Myocyte (in vitro differentiated cells): ENCODE measurements at regions not wholly inside any gene's neighbourhood (a gene's known extent, or its start where the extent isn't known, plus 50 kb on each side); places are given as distances from the start of the nearest gene placed in this dataset.

Experiments
- DNase-seq: peaks from one replicate; pipeline ENCODE4 v3.0.0-alpha.2; 2012; ENCODE audit warnings: low read depth

DNA sequence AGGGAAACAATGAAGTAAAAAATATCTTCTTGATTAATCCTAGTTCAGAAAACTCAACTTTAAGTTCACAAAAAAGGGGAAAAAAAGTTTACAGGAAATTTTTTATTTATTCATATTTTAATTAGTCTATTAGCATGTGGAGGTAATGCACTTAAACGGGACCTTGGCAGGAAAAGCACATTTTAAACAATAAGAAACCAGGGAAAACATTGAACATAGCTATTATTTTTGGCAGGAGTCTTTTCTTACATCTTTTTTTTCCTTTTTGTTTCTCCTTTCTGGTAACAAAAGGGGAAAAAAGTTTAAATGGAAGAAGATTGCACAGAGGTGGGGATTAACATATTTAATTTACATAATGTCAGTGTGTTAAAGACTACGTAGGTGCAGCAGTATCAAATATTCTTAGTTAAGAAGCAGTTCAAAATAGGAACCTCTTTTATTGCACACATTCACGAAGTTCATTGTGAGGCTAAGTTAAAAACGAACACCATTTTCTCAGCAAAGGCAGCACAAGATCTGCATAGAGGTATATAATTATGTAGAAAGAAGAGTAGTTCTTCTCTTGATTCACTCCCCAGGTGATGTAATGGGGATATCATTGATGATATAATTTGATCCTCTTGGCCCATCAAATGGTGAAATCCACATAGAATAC lies 940.5 kb downstream of the CDH11 start:
- DNase-seq: no peak

DNA sequence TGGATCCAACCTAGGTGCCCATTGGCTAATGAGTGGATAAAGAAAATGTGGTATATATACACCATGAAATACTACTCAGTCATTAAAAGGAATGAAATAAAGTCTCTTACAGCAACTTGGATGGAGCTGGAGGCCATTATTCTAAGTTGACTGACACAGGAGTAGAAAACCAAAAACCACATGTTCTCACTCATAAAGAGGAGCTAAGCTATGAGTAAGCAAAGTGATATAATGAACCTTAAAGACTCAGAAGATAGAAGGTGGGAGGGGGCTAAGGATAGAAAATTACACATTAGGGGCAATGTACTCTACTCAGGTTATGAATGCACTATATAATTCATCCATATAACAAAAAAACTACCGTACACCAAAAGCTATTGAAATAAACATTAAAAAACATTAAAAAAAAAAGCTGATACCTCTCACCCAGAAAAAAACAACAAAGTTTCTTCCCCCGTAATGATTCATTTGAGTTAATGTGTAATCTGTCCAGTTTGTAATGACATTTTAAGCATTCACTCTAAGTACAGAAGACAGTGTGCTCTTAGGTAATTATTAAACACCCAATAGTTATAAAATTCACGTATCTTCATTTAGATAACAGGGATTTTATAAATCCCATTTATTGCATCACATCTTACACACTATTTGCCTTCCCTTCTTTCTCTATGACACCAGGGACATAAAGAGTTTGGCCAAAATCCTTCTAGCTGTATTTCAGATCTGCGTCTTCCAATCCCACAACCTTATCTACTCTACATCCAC lies 941.5 kb downstream of the CDH11 start:
- no peak for DNase-seq

DNA sequence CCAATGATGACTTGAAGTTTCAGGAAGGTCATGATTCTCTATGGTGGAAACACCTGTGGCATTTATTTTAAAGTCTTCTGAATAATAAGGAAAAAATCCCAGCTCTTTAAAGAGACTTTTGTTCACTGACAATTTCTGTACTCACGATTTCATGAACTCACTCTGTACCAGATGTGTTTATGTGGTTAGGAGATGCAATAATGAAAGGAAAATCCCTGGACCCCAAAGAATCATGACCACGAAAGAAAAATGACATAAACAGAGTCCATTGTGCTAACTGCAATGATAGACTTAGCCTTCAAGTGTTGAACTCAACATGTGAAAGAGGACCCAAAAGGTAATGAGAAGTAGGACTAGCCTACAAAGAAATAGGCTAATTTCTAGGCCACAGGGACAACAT lies 947.5 kb downstream of the CDH11 start:
- DNase-seq: peak; percentile 19

DNA sequence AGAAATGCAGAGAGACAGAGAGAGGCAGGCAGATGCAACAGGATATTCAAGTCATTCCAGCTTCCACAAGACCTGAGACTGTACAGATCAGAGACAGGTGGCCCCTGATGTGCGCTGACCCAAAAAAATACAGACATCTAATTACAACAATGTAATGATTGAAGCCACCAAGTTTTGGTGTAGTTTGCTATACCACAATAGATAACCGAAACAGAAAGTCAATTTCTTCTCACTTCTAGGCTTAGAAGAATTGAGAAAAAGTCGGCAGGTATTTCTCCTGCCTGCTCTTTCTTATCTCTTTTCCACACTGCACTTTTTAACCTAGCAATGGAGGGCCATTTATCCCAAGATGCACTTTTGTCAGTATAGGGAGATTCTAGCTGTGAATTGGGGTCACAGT lies 949.2 kb downstream of the CDH11 start:
- DNase-seq: no peak

DNA sequence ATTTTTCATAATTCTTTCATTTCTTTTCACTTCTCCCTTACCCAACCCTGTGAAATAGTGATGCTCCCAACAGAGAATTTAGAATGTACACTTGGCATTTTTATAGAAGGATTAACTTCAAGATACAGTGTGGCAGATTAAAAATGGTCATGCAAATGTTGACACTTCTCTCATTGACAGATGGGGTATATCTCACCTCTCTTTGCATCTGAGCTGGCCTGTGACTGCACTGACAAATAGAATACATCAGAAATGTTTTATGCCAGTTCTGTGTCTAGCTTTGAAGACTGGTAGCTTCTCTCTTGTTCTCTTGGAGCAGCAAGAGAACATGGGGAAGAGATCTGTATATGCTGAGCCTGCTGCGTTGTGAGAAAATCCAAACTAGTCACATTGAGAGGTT lies 949.6 kb downstream of the CDH11 start:
- no peak for DNase-seq

DNA sequence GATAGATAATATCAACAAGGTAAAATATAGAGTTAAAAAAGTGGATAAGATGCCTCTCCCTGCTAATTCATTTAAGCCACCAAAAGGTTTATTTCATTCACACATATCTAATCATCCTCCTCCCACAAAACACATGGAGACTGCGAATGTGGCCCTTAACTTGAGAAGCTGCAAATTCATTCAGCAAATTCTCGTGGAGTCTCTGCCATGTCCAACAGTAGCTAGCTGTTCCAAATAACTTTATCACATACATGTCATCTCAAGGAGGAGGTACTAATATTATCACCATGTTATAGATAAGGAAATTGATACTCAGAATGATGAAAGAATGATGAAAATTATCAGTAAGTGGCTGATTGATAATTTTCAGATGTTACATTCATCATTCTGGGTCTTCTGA lies 950.2 kb downstream of the CDH11 start:
- DNase-seq: no peak

DNA sequence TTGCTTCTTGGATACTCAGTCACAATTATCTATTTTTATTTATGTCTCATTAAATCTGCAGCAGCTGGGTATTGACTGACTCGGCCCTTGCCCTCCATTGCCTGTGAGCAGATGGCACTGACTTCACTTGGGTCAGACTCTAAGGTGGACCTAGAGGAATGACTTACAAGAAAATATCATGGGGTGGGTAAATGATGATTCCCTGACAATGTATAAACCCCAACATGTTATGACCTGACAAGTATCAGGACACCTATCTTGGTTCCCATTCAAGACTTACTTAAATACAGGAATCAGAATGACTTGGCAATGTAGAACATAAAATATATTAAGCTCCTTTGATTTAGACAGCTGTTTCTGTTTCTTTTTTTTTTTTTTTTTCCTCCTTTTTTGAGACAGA lies 953.5 kb downstream of the CDH11 start:
- peak; percentile 22 for DNase-seq

DNA sequence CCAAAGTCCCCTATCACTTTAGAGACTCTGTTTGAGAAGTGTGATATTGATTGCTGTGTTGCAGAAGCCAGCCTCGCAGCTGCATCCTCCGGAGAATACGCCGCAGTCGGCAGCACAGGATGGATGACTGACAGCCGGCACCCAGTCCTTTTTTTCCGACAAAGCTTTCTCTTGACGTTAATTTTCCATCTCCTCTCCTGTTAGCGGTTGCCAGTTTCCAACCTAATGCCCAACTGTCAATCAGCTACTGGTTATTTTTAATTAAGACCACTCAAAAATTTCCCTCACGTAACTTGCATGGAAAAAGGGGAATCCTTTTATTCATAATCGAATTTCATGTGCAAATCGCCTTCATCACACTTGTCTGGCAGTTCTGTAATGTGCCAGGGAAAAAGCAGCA lies 953.9 kb downstream of the CDH11 start:
- DNase-seq: no peak

DNA sequence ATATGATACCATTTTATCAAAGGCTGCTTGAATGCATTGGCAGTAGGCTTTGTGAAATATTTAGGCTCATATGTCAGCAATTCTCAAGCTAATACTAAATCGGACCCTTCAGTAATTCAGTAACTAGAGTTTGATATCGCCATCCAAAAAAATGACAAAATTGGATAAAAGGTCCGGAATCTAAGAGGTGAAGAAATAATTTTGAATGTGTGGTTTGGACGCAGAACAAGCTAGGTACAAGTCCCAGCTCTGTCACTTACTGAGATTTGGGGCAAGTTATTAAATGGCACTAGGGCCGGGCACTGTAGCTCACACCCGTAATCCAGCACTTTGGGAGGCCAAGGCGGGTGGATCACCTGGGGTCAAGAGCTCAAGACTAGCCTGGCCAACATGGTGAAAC lies 956.5 kb downstream of the CDH11 start:
- no peak for DNase-seq

DNA sequence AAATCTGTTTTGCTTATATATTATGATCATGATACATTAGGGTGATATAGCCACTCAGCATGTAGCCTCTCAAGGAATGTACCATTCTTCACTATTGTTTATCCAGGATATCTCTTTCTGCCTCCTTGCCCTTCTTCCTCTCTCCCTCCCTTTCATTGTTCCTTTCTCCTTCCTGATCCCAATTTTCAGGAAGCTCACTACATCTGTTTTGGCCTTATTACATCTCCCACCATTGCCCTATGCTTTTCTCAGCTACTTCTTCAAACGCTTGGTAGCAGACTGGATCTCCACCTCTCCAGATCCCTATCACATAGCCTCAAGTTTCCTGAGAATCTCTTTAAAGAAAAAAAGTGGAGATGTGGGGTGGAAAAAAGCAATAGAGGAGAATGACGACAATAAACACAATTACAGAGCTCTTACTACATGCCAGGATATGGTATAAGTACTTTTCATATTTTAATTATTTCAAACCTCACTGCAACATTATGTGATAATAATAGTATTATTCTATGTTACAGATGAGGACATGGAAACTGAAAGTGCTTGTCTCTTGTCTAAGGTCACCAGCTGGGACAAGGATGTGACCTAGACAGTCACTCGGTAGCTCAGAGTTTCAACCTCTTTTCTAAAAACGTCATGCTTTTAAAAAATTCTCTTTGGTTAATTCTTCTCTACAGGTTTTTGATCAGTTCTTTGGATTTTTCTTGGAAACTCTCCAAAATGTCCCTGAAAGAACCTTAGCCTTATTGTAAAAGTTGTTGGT lies 959.1 kb downstream of the CDH11 start:
- DNase-seq: no peak

DNA sequence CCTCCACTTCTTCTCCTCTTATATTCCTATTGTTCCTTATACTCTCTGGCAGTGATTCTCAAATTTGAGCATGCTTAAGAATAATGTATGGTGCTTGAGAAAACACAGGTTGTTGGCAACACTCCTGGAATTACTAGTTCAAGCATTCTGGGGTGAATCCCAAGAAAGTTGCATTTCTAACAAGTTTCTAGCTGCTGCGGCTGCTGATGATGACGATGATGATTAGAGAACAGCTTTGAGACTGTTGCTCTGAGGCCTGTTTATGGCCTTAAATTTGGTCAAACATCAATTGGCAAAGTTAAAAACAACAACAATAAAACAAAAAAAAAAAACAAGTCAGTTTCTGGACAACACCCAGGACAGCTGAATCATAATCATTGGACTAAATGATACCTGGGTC lies 961.9 kb downstream of the CDH11 start:
- no peak for DNase-seq

DNA sequence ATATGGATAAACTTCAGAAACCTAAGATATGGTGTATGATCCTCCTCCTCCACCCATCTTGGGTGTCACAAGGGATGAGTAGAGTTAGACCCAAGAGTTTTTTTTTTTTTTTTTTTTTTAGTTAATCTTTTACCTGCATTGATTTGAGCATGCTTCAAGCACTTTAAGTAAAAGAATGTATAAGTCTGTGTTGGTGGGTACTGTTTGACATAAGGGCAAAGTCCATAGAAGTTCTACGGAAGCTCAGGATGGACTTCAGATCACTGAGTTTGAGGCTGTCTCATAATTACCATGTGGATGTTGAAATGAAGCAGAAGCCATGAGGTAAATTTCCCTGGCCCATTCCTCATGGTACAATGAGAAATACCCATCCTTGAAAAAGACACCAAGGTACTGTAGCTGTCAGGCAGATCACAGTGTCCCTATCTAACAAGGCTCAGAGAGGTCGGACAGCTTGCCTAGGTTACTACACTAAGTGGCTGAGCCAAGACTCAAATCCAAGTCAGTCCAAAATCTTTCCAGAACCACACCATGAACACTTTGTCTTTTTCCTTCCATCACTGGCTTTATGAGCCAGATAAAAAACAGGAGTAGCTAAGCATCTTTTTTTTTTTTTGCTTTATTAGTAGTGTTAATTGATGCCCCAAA lies 962.8 kb downstream of the CDH11 start:
- DNase-seq: no peak

DNA sequence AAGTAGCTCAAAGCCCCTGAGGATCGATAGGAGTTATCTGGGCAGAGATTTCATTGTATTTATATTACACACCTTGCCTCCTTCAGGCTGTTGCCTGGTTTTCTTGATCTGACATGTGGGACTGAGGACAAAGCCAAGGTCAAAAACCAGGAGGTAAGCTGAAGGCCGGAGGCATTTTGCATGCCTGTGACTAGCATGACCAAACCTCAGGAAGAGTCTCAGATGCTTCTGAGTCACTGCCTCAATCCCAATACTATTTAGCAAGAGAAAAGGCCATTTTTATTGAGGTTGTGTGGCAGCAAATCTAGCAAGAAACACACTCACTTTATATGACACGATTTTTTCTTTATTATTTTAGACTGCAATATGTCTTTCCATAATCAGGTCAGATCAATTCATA lies 968.1 kb downstream of the CDH11 start:
- peak; percentile 35 for DNase-seq

DNA sequence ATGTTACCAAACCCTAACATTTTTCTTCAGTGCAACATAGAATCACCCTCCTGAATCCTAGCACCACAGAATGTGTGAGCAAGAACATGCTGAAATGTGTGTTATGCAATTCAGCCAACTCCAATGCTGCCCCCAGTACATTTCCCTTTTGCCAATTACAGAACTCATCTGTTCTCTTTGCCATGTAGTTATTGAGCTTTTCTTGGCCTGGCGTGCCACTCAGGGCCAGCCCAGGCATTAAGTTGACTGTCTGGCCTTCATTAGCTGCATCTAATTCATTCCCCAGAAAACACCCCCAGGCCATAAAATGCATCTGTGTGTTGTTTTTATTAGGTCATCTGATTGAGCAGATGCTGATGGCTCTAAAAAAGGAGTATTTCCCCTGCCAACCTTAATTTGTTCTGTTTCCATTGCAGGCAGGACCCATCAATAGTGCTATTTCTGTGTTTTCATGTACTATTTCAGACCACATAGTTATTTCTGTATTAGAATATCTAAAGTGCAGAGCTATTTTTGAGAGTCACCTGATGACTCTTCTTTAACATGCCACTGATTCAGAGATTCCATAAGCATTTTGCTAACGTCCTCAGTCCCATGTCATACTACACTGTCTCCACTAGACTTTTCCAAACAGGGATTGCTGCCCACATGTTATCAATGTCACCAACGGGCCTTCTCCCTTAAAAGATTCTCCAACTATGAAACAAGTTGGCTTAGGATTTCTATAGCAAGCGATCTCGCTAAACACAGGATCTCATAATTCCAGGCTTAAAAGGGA lies 969.7 kb downstream of the CDH11 start:
- no peak for DNase-seq

DNA sequence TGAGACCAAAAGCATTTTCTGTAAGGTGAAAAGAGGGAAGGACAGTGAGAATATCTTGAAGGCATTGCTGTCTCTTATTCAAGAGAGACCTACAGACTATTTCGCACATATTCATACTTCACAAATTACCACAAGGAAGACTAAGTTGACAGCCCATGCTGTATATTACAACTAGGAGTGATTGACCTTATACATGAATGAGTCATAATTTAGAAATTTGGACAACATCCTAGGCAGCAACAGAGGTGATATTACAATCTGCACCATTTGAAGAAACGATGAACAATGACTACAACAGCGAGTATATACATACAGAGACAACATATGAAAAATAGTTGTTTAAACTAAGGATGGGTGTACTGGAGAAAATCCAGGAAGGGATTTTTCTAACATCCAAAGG lies 971.7 kb downstream of the CDH11 start:
- DNase-seq: no peak

DNA sequence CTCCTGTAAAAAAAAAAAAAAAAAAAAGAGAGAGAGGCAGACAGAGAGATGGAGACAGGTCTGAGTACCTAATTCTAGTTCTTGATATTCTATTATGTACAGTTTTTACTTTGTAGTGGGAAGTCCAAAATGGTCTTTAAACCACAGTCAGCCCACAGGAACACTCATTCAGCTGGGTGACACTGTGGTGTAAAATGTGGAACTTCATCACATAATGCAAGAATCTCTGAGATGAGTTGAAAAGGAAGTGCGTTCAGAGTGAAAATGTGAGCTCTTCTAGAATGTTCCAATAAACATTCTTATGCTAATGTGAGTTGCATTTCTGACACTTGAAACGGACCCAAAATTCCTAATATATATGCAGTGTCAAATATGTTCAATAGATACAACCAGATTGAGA lies 972.1 kb downstream of the CDH11 start:
- DNase-seq: no peak

DNA sequence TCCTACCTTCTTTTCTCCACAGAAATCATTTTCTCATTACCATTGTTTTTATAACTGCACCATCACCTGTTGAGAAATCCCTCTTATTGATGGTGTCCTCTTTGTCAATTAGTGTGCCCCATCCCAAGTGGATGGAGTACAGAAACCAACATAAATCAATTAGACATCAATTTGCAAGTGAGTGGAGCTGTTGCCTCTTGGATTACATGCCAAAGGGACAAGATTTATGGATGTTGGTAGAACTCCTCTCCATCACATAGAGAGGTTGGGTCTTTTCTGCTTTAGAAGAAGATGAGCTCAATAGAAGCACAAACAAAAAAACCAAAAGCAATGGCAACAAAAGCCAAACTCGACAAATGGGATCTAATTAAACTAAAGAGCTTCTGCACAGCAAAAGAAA lies 973.5 kb downstream of the CDH11 start:
- no peak for DNase-seq

DNA sequence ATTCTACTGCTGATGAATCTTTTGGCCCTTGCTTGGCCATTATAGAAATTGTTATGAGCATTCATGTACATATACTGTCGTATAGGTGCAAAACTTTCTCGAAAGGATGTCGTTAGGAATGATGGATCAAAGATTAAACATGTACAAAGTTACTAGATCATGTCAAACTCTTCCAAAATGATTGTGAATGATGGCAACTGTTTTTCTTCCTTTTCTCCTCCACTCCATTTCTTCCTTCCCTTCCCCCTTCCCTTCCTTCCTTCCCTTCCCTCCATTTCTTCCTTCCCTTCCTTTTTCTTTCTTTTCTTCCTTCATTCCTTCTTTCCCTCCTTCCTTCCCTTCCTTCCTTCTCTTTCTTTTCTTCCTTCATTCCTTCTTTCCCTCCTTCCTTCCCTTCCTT lies 973.9 kb downstream of the CDH11 start:
- DNase-seq: no peak

DNA sequence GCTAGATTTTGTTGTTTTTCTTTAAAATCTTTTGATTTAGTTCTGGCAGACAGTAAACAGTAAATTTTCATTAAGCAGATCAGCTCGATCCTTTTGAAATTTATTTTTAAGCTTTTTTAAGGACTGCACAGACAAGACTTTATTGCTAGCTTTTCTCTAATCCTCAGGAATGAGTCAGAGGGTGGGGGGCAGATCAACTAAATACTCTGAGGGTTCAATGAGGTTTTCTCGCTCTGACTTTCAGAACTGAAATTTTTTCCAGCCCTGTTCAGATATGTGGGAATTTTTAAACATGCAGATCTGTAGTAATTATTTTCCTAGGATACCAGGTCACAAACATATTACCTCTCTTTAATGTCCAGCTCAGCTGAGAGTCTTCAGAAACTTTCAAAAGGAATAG lies 977.2 kb downstream of the CDH11 start:
- peak; percentile 52 for DNase-seq

DNA sequence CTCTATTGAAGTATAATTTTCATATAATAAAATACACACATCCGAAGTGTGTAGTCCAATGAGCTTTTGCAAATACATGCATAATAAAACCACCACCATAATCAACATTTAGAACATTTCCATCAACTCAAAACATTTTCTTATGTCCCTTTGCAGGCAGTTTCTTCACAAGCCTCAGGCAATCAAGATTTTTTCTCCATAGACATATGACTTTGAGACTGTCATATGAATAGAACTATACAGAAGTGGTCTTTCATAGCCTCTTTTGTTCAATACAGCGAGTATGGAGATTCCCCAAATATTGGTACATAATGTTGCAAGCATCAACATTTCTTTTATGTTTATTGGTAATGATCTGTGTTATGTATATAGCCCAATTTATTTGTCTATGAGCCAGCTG lies 983.2 kb downstream of the CDH11 start:
- no peak for DNase-seq

DNA sequence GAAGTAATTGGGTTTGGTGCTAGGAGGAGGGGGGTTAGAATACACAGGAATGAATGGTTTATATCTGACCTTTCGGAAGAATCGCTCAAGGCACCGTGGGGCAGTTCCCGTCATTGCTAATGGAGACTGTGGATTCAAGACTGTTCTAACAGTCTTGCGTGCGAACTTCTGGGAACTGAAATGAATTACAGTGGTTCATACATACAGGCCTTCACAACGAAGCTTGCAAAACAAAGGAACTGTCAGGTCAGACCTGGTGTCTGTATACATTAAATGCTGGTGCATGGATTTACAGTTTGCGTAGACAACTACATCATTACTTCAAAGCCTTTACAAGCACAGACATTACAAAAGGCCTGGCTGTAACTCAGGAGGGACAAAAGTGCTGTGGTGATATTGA lies 983.9 kb downstream of the CDH11 start:
- DNase-seq: no peak
